Neural progenitor cell (in vitro differentiated cells): ENCODE measurements at regions not wholly inside any gene's neighbourhood (a gene's known extent, or its start where the extent isn't known, plus 50 kb on each side); places are given as distances from the start of the nearest gene placed in this dataset.

Experiments
- DNase-seq: peaks from one replicate; pipeline ENCODE4 v3.0.0-alpha.2; 2016; ENCODE audit warnings: low spot score
- H2AFZ ChIP-seq: fragments of 200-600 bp; sonication (generic); replicated peaks from 2 replicates; pipeline ENCODE4 v1.6.1; 2016; ENCODE audit warnings: antibody characterized with exemption
- H3F3A ChIP-seq: fragments of 200-600 bp; sonication (generic); 2 replicates; pipeline ENCODE4 v1.6.1; 2016; ENCODE audit warnings: antibody characterized with exemption, low read depth
- H3K27ac ChIP-seq: fragments of 200-600 bp; sonication (generic); 2 replicates; pipeline ENCODE4 v1.5.1; 2016; ENCODE audit warnings: mild to moderate bottlenecking
- H3K27me3 ChIP-seq: fragments of 200-600 bp; sonication (generic); 2 replicates; pipeline ENCODE4 v1.6.1; 2016; ENCODE audit warnings: mild to moderate bottlenecking, moderate library complexity
- H3K36me3 ChIP-seq: fragments of 200-600 bp; sonication (generic); 2 replicates; pipeline ENCODE4 v1.5.1; 2016
- H3K4me1 ChIP-seq: fragments of 200-600 bp; sonication (generic); 2 replicates; pipeline ENCODE4 v1.6.1; 2016; ENCODE audit warnings: mixed run types
- H3K4me2 ChIP-seq: fragments of 200-600 bp; sonication (generic); 2 replicates; pipeline ENCODE4 v1.6.1; 2016
- H3K4me3 ChIP-seq: fragments of 200-600 bp; sonication (generic); 2 replicates; pipeline ENCODE4 v1.5.1; 2016
- H3K79me2 ChIP-seq: fragments of 200-600 bp; sonication (generic); 2 replicates; pipeline ENCODE4 v1.6.1; 2016; ENCODE audit warnings: low read depth
- H3K9ac ChIP-seq: fragments of 200-600 bp; sonication (generic); 2 replicates; pipeline ENCODE4 v1.6.1; 2016
- H3K9me3 ChIP-seq: fragments of 200-600 bp; sonication (generic); 2 replicates; pipeline ENCODE4 v1.5.1; 2016; ENCODE audit warnings: low read depth
- H4K20me1 ChIP-seq: fragments of 200-600 bp; sonication (generic); 2 replicates; pipeline ENCODE4 v1.6.1; 2016; ENCODE audit warnings: low read depth
- H3K27ac Mint-ChIP-seq: 3 replicates; pipeline ENCODE4 v1.8.0; 2021; ENCODE audit warnings: mixed read lengths
- H3K27me3 Mint-ChIP-seq: 2 replicates; pipeline ENCODE4 v1.8.0; 2022; ENCODE audit warnings: low read depth, mild to moderate bottlenecking, inconsistent platforms, moderate library complexity, mixed read lengths; ENCODE audit not compliant: insufficient read depth
- H3K36me3 Mint-ChIP-seq: 3 replicates; pipeline ENCODE4 v1.8.0; 2021; ENCODE audit warnings: mixed read lengths
- H3K4me1 Mint-ChIP-seq: 3 replicates; pipeline ENCODE4 v1.8.0; 2021; ENCODE audit warnings: mixed read lengths
- H3K4me3 Mint-ChIP-seq: 3 replicates; pipeline ENCODE4 v1.8.0; 2021; ENCODE audit warnings: mild to moderate bottlenecking, moderate library complexity, mixed read lengths
- H3K9me3 Mint-ChIP-seq: 3 replicates; pipeline ENCODE4 v1.8.0; 2020; ENCODE audit warnings: mixed read lengths
- EZH2 ChIP-seq: fragments of 200-600 bp; sonication (generic); IDR thresholded peaks from 2 replicates; pipeline ENCODE4 v1.6.1; 2017; ENCODE audit warnings: antibody characterized with exemption, mild to moderate bottlenecking, moderate library complexity
- EZH2phosphoT487 ChIP-seq: fragments of 200-600 bp; sonication (generic); IDR thresholded peaks from 2 replicates; pipeline ENCODE4 v1.6.1; 2017; ENCODE audit warnings: antibody characterized with exemption
- TF ChIP-seq, protein P1 (sequence below): fragments of 200-600 bp; sonication (generic); IDR thresholded peaks from 2 replicates; pipeline ENCODE4 v1.5.1; 2017; ENCODE audit warnings: antibody characterized with exemption, mild to moderate bottlenecking

DNA sequence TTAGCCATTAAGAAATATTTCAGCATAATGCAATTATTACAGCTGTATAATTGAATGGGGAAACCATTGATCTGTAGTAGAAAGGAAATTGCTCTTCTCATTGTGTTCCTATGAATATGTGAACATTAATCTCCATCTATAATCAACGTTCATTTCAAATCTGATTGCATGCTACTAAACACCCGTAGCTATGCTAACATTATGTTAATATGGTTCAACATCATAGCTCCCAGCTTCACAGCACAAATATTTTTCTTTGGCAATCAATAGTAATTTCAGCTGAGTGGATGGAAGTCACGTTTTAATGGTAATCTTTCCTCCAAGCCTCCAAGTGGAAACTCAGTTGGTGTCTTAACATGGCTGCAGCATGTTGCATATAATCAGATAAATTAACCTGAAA is 454.4 kb downstream of the MAFB start:
- H3K9me3 ChIP-seq, result no peaks in the 10 kb centered on the region
- H3K27me3 ChIP-seq, result no peaks in the 10 kb centered on the region
- Mint-ChIP-seq H3K4me3 (no peak overlapping the region), H3K27ac (no peak overlapping the region), H3K4me1 (no peaks in the 10 kb centered on the region), H3K9me3 (no peaks in the 10 kb centered on the region), H3K27me3 (peaks cover 2% of the 10 kb centered on the region), H3K36me3 (no peaks in the 10 kb centered on the region)
- H4K20me1 ChIP-seq, result no peaks in the 10 kb centered on the region
- no peaks in the 10 kb centered on the region for H3F3A ChIP-seq
- no peaks in the 10 kb centered on the region for H3K36me3 ChIP-seq
- H3K4me3 ChIP-seq, result no peak overlapping the region
- H3K4me2 ChIP-seq, result no peak overlapping the region
- H3K4me1 ChIP-seq, result no peaks in the 10 kb centered on the region
- H2AFZ ChIP-seq, result no peak overlapping the region
- no peak overlapping the region for H3K9ac ChIP-seq
- no peak for DNase-seq
- TF ChIP-seq, protein P1, sequence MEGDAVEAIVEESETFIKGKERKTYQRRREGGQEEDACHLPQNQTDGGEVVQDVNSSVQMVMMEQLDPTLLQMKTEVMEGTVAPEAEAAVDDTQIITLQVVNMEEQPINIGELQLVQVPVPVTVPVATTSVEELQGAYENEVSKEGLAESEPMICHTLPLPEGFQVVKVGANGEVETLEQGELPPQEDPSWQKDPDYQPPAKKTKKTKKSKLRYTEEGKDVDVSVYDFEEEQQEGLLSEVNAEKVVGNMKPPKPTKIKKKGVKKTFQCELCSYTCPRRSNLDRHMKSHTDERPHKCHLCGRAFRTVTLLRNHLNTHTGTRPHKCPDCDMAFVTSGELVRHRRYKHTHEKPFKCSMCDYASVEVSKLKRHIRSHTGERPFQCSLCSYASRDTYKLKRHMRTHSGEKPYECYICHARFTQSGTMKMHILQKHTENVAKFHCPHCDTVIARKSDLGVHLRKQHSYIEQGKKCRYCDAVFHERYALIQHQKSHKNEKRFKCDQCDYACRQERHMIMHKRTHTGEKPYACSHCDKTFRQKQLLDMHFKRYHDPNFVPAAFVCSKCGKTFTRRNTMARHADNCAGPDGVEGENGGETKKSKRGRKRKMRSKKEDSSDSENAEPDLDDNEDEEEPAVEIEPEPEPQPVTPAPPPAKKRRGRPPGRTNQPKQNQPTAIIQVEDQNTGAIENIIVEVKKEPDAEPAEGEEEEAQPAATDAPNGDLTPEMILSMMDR, result no peak
- TF ChIP-seq EZH2, result no peak
- no peak for TF ChIP-seq EZH2phosphoT487
- no peaks in the 10 kb centered on the region for H3K79me2 ChIP-seq
- H3K27ac ChIP-seq, result no peak overlapping the region

DNA sequence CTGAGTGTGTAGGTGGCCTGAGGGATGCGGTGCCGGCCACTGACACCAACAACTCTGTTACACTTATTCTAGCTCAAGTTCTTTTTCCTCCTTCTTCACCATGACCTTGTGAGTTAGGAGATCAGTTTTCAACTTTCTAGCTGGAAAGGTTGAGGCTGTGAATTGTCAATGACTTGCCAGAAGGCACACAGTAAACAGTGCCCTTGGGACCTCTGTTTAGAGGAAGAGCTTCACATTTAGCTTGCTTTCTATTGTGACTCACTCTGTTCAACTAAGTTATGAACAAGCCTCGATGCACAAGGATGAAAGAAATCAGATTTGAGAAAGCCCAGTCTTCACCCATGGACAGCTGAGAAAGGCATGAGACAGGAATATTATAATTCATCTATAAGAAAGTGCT is 455.6 kb downstream of the MAFB start:
- no peaks in the 10 kb centered on the region for H4K20me1 ChIP-seq
- H3K27ac ChIP-seq, result no peak overlapping the region
- H3K4me3 ChIP-seq, result no peak overlapping the region
- no peaks in the 10 kb centered on the region for H3K9me3 ChIP-seq
- Mint-ChIP-seq H3K27ac (no peak overlapping the region), H3K36me3 (no peaks in the 10 kb centered on the region), H3K9me3 (no peaks in the 10 kb centered on the region), H3K27me3 (no peaks in the 10 kb centered on the region), H3K4me1 (no peaks in the 10 kb centered on the region), H3K4me3 (no peak overlapping the region)
- no peak for DNase-seq
- H2AFZ ChIP-seq, result no peak overlapping the region
- H3K4me1 ChIP-seq, result no peaks in the 10 kb centered on the region
- no peaks in the 10 kb centered on the region for H3K36me3 ChIP-seq
- H3K9ac ChIP-seq, result no peak overlapping the region
- H3K4me2 ChIP-seq, result no peak overlapping the region
- no peaks in the 10 kb centered on the region for H3K27me3 ChIP-seq
- TF ChIP-seq EZH2phosphoT487 (no peak), EZH2 (no peak)
- TF ChIP-seq, protein P1, result no peak
- H3K79me2 ChIP-seq, result no peaks in the 10 kb centered on the region
- H3F3A ChIP-seq, result no peaks in the 10 kb centered on the region

DNA sequence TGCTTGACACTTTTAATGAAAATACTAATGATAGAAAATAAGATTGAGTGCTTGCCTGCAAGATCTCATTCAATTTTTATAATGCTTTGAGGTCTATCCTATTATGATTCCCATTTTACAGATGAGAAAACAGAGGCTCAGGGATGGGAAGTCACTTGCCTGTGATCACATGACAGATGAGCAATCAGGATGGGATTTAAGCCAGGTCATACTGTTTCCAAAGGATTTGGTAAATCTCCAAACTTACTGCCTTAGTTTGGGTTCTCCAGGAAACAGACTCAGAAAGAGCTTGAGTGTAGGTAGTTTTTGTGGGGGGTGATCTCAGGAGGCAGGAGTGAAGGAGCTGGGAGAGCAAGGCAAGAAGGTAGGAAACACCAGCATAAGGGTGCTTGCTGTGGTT is 456.3 kb downstream of the MAFB start:
- H3K27ac ChIP-seq, result no peak overlapping the region
- H3K27me3 ChIP-seq, result no peaks in the 10 kb centered on the region
- H3K9me3 ChIP-seq, result no peaks in the 10 kb centered on the region
- DNase-seq, result no peak
- Mint-ChIP-seq H3K27me3 (no peaks in the 10 kb centered on the region), H3K4me3 (no peak overlapping the region), H3K9me3 (no peaks in the 10 kb centered on the region), H3K4me1 (no peaks in the 10 kb centered on the region), H3K27ac (no peak overlapping the region), H3K36me3 (no peaks in the 10 kb centered on the region)
- no peaks in the 10 kb centered on the region for H3F3A ChIP-seq
- TF ChIP-seq EZH2 (no peak), EZH2phosphoT487 (no peak)
- TF ChIP-seq, protein P1, result no peak
- H3K4me3 ChIP-seq, result no peak overlapping the region
- no peaks in the 10 kb centered on the region for H3K79me2 ChIP-seq
- no peaks in the 10 kb centered on the region for H4K20me1 ChIP-seq
- no peaks in the 10 kb centered on the region for H3K4me1 ChIP-seq
- no peak overlapping the region for H3K9ac ChIP-seq
- H3K4me2 ChIP-seq, result no peak overlapping the region
- no peak overlapping the region for H2AFZ ChIP-seq
- H3K36me3 ChIP-seq, result no peaks in the 10 kb centered on the region

DNA sequence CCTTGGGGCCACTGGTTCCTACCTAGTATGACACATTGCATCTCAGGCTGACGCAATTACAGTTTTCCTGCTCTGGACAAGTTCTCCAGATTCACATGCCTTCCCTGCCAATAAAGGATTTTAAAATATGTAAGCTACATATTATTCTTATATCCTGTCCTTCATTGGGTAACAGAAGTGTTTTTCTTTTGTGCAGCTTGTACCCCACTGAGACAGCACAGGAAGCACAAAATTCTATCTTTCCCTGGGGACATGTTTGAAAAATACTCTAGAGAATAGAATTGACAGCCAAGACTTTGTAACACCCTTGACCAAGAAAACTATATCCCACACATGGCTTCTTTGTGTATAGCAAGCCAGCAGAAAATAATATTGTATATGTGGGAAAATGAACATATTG is 456.8 kb downstream of the MAFB start:
- H4K20me1 ChIP-seq, result no peaks in the 10 kb centered on the region
- no peak overlapping the region for H3K4me3 ChIP-seq
- H3K36me3 ChIP-seq, result no peaks in the 10 kb centered on the region
- H3K4me2 ChIP-seq, result no peak overlapping the region
- no peak overlapping the region for H3K27ac Mint-ChIP-seq
- no peaks in the 10 kb centered on the region for H3K9me3 ChIP-seq
- H3K27ac ChIP-seq, result no peak overlapping the region
- no peak overlapping the region for H2AFZ ChIP-seq
- H3K27me3 Mint-ChIP-seq, result no peaks in the 10 kb centered on the region
- no peaks in the 10 kb centered on the region for H3K9me3 Mint-ChIP-seq
- H3K79me2 ChIP-seq, result no peaks in the 10 kb centered on the region
- no peaks in the 10 kb centered on the region for H3F3A ChIP-seq
- no peak for TF ChIP-seq EZH2
- TF ChIP-seq EZH2phosphoT487, result no peak
- TF ChIP-seq, protein P1, result no peak
- no peaks in the 10 kb centered on the region for H3K4me1 Mint-ChIP-seq
- no peaks in the 10 kb centered on the region for H3K4me1 ChIP-seq
- no peak overlapping the region for H3K4me3 Mint-ChIP-seq
- no peaks in the 10 kb centered on the region for H3K27me3 ChIP-seq
- DNase-seq, result no peak
- H3K36me3 Mint-ChIP-seq, result no peaks in the 10 kb centered on the region
- no peak overlapping the region for H3K9ac ChIP-seq
